ENCODE measurements at regions not wholly inside any gene's neighbourhood (a gene's known extent, or its start where the extent isn't known, plus 50 kb on each side); places are given as distances from the start of the nearest gene placed in this dataset.

DNA sequence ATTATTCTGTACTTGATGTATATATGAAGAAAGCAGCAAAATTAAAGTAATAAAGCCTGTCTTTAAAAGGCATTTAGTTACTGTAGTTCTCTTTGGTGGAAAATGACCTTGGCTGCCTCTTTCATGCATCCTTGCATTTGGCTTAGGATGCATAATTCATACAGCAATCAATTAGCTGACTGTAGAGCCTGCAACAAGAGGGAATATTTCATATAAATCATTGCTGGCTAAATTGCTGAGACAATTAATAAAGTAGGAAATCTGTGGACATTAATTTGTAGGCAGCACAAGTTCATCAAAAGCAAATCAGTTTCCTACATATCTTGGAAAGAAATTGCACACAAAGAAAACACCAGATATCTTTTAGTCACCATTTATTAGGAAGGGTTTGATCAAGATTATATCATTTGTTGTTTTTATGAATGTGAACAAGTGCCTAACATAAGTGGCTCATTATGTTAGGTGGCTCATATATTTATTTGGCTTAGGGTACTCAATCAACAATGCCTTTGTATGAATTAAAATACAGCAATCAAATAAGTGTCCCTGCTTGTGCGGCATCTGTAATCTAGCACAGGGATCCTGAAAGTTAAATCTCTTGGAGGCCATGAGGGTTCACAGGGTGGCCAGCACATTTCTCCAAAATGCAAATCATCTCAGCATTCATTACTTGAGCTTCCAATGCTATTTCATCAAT, 220.4 kb upstream of the SPOPL start:
- H2AFZ ChIP-seq (ENCODE audit: low read depth, low read length): no peak overlapping the region
- no peaks in the 10 kb centered on the region for H3K27me3 ChIP-seq (ENCODE audit: control insufficient read depth in 2 of 2, insufficient read depth in 2 of 2, low read length in 2 of 2)
- intact Hi-C loops (cut with micrococcal nuclease) (no loop called here), dilution Hi-C loops (cut with MboI; ENCODE audit: extremely low pct_ligation_motif_present, low sequenced_read_pairs) (no loop called here)
- ChIA-PET POLR2A (no interaction called here), CTCF (no interaction called here)
- H4K20me1 ChIP-seq (replicated peaks; ENCODE audit: control insufficient read depth, extremely low read depth, insufficient read depth, low read length): no peaks in the 10 kb centered on the region
- H3K9me3 ChIP-seq (replicated peaks; ENCODE audit: control insufficient read depth, insufficient read depth, low read length): no peaks in the 10 kb centered on the region
- H3K4me1 ChIP-seq (ENCODE audit: control insufficient read depth, extremely low read depth, insufficient read depth, low read length): no peaks in the 10 kb centered on the region
- no peak for FAIRE-seq
- H3K79me2 ChIP-seq (ENCODE audit: control insufficient read depth, insufficient read depth, low read length): no peaks in the 10 kb centered on the region
- no peaks in the 10 kb centered on the region for H3K9me1 ChIP-seq (replicated peaks; ENCODE audit: control insufficient read depth, extremely low read depth, insufficient read depth, low read length)
- H3K9ac ChIP-seq (replicated peaks; ENCODE audit: extremely low read depth, insufficient read depth, low read length): no peak overlapping the region
- no peak overlapping the region for H3K4me2 ChIP-seq (ENCODE audit: insufficient read depth, low read length)
- no peak for DNase-seq (ENCODE audit: low read depth, low spot score)
- H3K4me3 ChIP-seq (replicated peaks in 1 of 3; ENCODE audit: insufficient read depth in 1 of 3, low read depth in 1 of 3, low read length in 3 of 3): no peak overlapping the region
- TF ChIP-seq POLR2AphosphoS5 (IDR thresholded peaks at IDR 0.05; ENCODE audit: insufficient read depth, low read depth, low read length) (no peak), FOS (IDR thresholded peaks at IDR 0.05; ENCODE audit: borderline replicate concordance, insufficient read depth, low read length) (no peak), EZH2 (IDR thresholded peaks at IDR 0.05; ENCODE audit: borderline replicate concordance, low read depth, low read length, severe bottlenecking) (no peak), GATA2 (IDR thresholded peaks at IDR 0.05; ENCODE audit: insufficient read depth, insufficient read length, low read depth, low read length) (no peak)
- BruUV-seq (replicated peaks): no TSS peak
- no peaks in the 10 kb centered on the region for H3K36me3 ChIP-seq (ENCODE audit: control insufficient read depth in 2 of 2, extremely low read depth in 1 of 2, insufficient read depth in 2 of 2, low read length in 2 of 2)
- H3K27ac ChIP-seq (ENCODE audit: insufficient read depth, low read depth, low read length): no peak overlapping the region

DNA sequence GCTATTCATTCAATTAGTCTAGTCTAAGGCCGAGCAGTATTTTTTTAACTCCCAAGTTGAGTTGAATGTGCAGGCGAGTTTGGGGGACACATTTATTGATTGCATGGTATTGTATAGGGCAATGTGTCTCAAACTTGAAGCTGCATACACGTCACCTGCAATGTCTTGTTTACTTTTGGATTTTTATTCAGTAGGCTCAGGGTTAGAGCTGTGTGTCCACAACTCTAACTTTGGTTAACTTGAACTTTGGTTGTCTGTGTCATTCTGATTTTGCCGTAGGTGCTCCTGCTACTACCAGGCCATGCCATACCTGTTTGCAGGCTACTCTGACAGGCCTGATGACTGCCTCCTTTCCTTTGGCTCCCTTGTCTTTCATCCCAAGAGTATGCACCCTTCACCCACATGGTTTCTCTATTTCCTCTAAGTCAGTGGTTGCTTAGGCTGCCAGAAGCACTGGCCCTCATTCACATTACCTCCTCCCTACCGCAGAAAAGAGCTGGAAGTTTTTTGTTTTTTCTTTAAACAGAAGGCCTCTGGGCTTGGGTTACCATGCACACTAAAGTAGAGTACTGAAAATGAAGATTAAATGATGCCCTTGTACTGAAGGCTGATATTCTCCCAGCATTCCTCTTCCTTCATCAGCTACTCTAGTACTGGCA, 219.4 kb upstream of the SPOPL start:
- dilution Hi-C loops (cut with MboI; ENCODE audit: extremely low pct_ligation_motif_present, low sequenced_read_pairs) (no loop called here), intact Hi-C loops (cut with micrococcal nuclease) (no loop called here)
- Histone ChIP-seq H3K27ac (ENCODE audit: insufficient read depth, low read depth, low read length) (no peak overlapping the region), H3K27me3 (ENCODE audit: control insufficient read depth in 2 of 2, insufficient read depth in 2 of 2, low read length in 2 of 2) (no peaks in the 10 kb centered on the region), H3K36me3 (ENCODE audit: control insufficient read depth in 2 of 2, extremely low read depth in 1 of 2, insufficient read depth in 2 of 2, low read length in 2 of 2) (no peaks in the 10 kb centered on the region), H3K79me2 (ENCODE audit: control insufficient read depth, insufficient read depth, low read length) (no peaks in the 10 kb centered on the region), H3K4me2 (ENCODE audit: insufficient read depth, low read length) (no peak overlapping the region), H3K9ac (replicated peaks; ENCODE audit: extremely low read depth, insufficient read depth, low read length) (no peak overlapping the region), H2AFZ (ENCODE audit: low read depth, low read length) (no peak overlapping the region), H3K4me1 (ENCODE audit: control insufficient read depth, extremely low read depth, insufficient read depth, low read length) (no peaks in the 10 kb centered on the region), H3K9me1 (replicated peaks; ENCODE audit: control insufficient read depth, extremely low read depth, insufficient read depth, low read length) (no peaks in the 10 kb centered on the region), H3K4me3 (replicated peaks in 1 of 3; ENCODE audit: insufficient read depth in 1 of 3, low read depth in 1 of 3, low read length in 3 of 3) (no peak overlapping the region), H4K20me1 (replicated peaks; ENCODE audit: control insufficient read depth, extremely low read depth, insufficient read depth, low read length) (no peaks in the 10 kb centered on the region), H3K9me3 (replicated peaks; ENCODE audit: control insufficient read depth, insufficient read depth, low read length) (no peaks in the 10 kb centered on the region)
- ChIA-PET POLR2A (interaction anchor here (0.6 kb wide), 1 partner anchor 525 kb away, joined by 7 read pairs; no protein-coding TSS in a partner anchor), CTCF (no interaction called here)
- BruUV-seq (replicated peaks): no TSS peak
- FAIRE-seq (no peak), DNase-seq (ENCODE audit: low read depth, low spot score) (no peak)
- TF ChIP-seq GATA2 (IDR thresholded peaks at IDR 0.05; ENCODE audit: insufficient read depth, insufficient read length, low read depth, low read length): no peak
- no peak for TF ChIP-seq FOS (IDR thresholded peaks at IDR 0.05; ENCODE audit: borderline replicate concordance, insufficient read depth, low read length)
- TF ChIP-seq POLR2AphosphoS5 (IDR thresholded peaks at IDR 0.05; ENCODE audit: insufficient read depth, low read depth, low read length): no peak
- TF ChIP-seq EZH2 (IDR thresholded peaks at IDR 0.05; ENCODE audit: borderline replicate concordance, low read depth, low read length, severe bottlenecking): no peak
- TF ChIP-seq MYC (IDR thresholded peaks at IDR 0.05; ENCODE audit: low read depth, low read length): no peak
- TF ChIP-seq, protein P1, sequence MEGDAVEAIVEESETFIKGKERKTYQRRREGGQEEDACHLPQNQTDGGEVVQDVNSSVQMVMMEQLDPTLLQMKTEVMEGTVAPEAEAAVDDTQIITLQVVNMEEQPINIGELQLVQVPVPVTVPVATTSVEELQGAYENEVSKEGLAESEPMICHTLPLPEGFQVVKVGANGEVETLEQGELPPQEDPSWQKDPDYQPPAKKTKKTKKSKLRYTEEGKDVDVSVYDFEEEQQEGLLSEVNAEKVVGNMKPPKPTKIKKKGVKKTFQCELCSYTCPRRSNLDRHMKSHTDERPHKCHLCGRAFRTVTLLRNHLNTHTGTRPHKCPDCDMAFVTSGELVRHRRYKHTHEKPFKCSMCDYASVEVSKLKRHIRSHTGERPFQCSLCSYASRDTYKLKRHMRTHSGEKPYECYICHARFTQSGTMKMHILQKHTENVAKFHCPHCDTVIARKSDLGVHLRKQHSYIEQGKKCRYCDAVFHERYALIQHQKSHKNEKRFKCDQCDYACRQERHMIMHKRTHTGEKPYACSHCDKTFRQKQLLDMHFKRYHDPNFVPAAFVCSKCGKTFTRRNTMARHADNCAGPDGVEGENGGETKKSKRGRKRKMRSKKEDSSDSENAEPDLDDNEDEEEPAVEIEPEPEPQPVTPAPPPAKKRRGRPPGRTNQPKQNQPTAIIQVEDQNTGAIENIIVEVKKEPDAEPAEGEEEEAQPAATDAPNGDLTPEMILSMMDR (IDR thresholded peaks at IDR 0.05; ENCODE audit: extremely low read depth in 1 of 2, insufficient read depth in 1 of 2, low read depth in 1 of 2, low read length in 2 of 2): no peak

Data from endothelial cell of umbilical vein (primary cell).